GM12874 (cell line): ENCODE measurements at regions not wholly inside any gene's neighbourhood (a gene's known extent, or its start where the extent isn't known, plus 50 kb on each side); places are given as distances from the start of the nearest gene placed in this dataset.

Experiments
- TF ChIP-seq, protein P1 (sequence below): IDR thresholded peaks from 2 replicates; pipeline ENCODE4 v1.5.1; 2011; ENCODE audit warnings: low read depth, mild to moderate bottlenecking, control low read depth, low read length, moderate library complexity; ENCODE audit not compliant: insufficient read depth

DNA sequence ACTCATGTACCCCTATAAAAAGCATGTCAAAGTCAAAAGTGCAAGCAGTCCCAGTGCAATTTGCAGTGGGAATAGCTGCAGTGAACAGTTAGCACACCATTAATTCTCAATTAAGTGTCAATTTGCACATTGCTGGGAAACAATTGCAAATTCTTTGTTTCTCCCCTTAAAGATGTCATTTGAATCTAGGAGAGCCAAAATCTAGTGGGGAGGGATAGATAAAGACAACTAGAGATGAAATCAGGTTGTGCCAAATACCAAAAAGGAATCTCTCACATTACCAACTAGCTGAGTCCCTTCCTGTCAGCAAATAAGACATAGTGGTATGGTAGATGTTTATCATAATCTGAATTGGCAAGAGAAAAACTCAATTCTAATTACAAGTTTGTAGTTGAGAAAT is 330.7 kb downstream of the NUF2 start:
- TF ChIP-seq, protein P1, sequence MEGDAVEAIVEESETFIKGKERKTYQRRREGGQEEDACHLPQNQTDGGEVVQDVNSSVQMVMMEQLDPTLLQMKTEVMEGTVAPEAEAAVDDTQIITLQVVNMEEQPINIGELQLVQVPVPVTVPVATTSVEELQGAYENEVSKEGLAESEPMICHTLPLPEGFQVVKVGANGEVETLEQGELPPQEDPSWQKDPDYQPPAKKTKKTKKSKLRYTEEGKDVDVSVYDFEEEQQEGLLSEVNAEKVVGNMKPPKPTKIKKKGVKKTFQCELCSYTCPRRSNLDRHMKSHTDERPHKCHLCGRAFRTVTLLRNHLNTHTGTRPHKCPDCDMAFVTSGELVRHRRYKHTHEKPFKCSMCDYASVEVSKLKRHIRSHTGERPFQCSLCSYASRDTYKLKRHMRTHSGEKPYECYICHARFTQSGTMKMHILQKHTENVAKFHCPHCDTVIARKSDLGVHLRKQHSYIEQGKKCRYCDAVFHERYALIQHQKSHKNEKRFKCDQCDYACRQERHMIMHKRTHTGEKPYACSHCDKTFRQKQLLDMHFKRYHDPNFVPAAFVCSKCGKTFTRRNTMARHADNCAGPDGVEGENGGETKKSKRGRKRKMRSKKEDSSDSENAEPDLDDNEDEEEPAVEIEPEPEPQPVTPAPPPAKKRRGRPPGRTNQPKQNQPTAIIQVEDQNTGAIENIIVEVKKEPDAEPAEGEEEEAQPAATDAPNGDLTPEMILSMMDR = no peak

DNA sequence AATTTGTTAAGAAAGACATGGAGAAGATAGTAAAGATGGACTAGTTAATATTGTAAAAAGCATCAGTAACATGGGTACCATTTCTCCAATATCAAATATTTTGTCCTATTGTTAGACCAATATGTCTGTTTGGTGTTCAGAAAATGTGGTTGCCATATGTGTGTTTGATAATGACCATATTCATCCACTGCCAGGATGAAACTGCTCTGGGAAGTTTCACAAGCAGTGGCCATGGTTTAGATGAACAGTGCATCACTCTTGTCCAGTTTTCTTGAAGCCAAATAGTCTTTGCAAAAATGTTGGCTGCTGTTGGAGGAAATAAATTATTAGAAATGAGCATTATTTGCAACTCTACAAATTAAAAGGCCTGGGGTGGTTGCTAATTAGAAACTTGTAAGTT is 333.8 kb downstream of the NUF2 start:
- TF ChIP-seq, protein P1 = no peak

DNA sequence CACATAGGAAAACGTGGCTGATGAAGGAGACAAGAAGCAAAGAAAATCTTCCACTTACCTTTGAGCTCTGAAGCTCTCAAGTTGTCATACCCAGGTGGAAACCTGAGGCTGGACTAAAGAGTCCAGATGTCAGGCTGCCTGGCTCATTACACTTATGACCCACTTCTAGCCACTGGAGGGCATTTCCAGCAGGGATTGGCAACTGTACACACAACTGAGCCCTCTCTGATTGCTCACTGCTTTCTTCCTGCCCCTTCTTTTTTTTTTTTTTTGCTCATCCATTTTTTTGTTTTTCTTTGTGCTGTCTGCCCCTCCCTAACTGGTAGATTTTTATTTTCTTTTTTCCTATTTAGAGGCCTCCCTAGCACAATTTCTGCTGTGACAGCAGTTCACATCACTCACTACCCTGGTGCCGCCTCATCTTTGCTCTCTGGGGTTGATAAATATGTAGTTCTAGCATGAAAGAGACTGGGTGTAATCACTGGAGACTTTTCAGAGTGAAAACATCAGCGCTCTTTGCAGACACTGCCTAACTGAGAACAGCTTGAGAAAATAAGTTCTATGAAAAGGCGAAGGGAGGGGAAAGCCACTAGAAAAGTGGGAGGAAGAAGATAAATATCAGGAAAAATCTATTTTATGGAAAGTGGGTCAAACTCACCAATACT is 334.5 kb downstream of the NUF2 start:
- TF ChIP-seq, protein P1 = no peak

DNA sequence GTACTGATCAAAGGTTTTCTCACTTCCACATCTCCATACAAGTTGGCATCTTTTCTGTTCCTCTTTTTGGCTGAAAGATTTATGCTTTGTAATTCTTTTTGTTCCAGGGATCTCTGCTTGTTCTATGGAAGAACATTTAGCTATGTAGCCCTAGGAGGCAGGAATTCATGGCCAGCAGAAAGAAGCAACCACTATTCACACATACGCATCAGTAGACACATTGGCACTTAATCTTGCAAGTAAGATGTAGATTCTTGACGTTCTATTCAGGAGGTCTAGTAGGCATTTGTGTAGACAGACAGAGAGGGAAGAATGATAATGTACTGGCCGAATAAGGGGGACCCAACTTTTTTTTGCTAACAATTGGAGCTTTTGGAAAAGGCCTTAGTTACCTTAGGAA is 336.0 kb downstream of the NUF2 start:
- TF ChIP-seq, protein P1 = no peak

DNA sequence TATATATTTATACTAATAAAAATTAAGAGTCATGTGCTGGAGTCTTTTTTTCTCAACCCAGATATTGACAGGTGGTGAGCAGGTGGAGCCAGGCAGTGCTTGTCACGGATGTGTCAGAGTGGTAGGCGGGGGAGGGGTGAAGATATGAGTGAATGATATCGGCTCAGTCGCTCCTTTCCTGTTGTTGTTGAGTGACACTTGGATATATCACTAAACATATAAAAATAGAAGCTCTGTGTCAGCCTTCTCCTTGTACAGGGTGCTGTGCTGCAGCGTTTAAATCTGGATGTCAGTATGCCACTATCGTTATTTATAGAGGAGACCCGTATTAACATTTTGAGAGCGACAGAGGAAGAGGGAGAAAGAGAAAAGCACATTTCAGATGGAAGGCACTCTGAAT is 339.6 kb downstream of the NUF2 start:
- TF ChIP-seq, protein P1 = no peak

DNA sequence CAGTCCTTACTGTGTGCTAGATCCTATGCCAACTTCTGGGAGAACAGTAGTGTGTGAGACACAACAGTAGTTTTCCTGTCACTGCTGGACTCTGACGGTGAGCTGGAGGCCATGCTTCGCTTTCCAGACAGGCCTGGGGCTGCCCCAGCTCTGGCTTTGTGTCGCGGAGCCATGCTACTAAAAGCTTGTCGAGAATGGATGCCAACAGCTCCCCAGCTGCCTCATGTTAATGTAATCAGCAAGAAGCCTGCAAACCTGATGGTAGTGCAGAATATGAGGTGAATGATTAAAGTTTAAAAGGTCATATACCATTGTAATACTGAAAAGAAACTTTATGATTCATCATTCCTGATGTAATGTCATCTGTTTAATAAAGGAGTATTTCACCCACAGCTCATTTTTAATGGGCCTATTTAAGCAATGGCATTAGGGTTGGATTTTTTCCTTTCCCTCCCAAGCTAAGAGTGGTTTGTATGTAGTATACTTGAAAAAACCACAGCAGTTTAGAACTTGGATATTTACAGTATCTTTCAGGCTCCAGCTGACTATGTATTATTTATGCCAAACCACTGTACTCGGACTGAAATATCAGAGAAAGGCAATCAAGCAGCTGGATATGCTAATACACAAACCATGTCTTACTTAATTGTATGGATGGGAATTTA is 343.0 kb downstream of the NUF2 start:
- TF ChIP-seq, protein P1 = no peak

DNA sequence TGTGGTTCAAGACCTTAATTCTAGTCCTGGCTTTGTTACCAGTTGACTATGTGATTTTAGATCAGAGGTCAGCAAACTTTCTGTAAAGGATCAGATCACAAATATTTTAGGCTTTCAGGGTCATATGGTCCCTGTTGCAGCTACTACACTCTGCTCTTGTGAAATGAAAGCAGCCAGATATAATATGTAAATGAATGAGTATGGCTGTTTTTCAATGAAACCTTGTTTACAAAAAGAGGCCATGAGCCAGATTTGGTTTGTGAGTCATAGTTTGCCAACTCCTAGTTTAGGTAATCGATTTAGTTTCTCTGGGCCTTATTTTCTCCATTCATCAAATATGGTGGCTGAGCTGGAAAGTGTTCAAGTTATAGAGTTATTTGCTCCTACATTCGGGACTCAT is 346.7 kb downstream of the NUF2 start:
- TF ChIP-seq, protein P1 = no peak
